ENCODE measurements at regions not wholly inside any gene's neighbourhood (a gene's known extent, or its start where the extent isn't known, plus 50 kb on each side); places are given as distances from the start of the nearest gene placed in this dataset.
"Not testable (repeated sequence)": the region's sequence is repeated elsewhere in the genome, so short reads cannot be mapped to it uniquely, and the experiment has no call there.

- H3K4me3 ChIP-seq (ENCODE audit: low read depth, low read length): no peak overlapping the region
- TF ChIP-seq, protein P1, sequence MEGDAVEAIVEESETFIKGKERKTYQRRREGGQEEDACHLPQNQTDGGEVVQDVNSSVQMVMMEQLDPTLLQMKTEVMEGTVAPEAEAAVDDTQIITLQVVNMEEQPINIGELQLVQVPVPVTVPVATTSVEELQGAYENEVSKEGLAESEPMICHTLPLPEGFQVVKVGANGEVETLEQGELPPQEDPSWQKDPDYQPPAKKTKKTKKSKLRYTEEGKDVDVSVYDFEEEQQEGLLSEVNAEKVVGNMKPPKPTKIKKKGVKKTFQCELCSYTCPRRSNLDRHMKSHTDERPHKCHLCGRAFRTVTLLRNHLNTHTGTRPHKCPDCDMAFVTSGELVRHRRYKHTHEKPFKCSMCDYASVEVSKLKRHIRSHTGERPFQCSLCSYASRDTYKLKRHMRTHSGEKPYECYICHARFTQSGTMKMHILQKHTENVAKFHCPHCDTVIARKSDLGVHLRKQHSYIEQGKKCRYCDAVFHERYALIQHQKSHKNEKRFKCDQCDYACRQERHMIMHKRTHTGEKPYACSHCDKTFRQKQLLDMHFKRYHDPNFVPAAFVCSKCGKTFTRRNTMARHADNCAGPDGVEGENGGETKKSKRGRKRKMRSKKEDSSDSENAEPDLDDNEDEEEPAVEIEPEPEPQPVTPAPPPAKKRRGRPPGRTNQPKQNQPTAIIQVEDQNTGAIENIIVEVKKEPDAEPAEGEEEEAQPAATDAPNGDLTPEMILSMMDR (IDR thresholded peaks at IDR 0.05; ENCODE audit: borderline replicate concordance, insufficient read depth, low read depth, low read length): no peak
These were observed 205.9 kb upstream of the PHF14 start for GRCh38 chr7:10767771-10768170.

DNA sequence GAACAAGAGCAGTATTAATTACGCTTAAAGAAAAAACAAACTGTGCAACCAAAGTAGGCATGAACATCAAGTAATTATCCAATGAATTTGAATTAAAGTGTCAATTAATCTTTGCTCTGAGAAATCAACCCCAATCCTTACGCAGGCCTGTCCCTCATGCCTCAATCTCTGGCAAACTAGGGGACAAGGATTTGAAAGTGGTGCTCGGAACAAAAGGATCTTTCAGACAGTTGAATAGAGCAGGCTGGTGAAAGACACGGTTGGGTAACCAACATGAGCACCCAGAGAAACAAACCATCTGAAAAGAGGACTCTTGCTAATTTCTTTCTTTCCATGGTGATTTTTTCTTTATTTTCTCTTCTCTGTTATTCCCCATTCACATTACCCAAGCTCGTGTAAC lies 203.5 kb upstream of the PHF14 start:
- TF ChIP-seq, protein P1 (IDR thresholded peaks at IDR 0.05; ENCODE audit: borderline replicate concordance, insufficient read depth, low read depth, low read length): no peak
- no peak overlapping the region for H3K4me3 ChIP-seq (ENCODE audit: low read depth, low read length)

DNA sequence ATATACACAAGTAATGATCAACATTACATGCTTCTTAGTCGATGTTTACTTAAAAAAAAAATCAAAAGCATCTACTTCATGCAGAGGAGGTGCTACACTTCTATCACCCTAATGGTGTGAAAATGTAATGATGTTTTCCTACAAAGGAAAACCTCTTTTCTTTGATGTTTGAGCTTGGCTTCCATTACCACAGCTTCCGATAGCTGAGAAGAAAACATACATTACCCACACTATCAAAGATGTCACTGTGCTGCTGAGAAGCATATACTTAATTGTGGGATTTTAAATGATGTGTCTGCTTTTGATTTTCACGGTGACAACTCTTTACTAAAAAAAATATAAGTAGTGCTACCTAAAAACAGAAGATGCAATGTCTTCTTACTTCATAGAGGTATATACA lies 200.2 kb upstream of the PHF14 start:
- TF ChIP-seq, protein P1 (IDR thresholded peaks at IDR 0.05; ENCODE audit: borderline replicate concordance, insufficient read depth, low read depth, low read length): no peak

DNA sequence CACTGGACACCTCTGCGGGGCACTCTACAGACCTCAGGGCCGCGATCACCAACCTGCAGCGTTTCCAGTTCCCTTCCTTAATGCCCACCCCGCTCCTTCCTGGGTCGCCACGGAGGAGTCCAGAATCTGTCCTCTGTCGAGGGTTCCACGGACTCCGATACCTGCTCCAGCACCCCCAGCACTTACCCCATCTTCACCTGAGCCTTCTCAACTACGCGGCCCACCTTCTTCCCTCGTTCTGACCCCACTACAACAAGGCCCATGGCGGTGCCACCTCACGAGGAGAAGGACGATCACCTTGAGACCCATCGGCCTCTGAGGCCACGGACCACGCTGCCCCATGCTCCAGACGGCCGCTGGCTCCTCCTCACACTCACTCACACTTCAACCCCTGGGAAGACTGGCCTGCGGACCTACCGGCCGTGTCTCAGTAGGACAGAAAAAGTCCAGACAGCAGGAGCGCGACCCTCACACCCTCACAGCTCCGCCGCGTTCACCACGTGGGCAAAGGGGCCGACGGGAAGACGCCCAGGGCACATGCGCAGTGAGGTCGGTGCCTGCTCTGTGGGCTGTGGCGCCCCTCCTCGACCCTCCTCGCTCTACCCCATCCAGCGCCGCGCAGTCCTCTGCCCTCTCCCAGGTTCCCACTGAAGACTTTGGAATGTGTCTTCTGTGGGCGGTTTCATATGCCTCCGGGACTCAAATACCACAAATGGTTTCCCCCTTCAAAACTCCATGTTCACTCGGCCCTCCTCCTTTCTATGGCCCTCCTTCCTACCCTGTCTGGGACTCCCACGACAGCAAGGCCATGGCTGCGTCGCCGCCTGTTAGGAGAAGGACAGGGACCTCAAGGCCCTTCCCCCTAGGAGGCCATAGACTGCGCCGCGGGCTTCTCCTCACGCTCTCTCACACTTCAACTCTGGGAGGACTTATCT lies 193.9 kb upstream of the PHF14 start:
- TF ChIP-seq, protein P1 (IDR thresholded peaks at IDR 0.05; ENCODE audit: borderline replicate concordance, insufficient read depth, low read depth, low read length): no peak
- H3K4me3 ChIP-seq (ENCODE audit: low read depth, low read length): no peak overlapping the region

More for the DNA sequence above, 200.2 kb upstream of the PHF14 start:
- no peak overlapping the region for H3K4me3 ChIP-seq (ENCODE audit: low read depth, low read length)

DNA sequence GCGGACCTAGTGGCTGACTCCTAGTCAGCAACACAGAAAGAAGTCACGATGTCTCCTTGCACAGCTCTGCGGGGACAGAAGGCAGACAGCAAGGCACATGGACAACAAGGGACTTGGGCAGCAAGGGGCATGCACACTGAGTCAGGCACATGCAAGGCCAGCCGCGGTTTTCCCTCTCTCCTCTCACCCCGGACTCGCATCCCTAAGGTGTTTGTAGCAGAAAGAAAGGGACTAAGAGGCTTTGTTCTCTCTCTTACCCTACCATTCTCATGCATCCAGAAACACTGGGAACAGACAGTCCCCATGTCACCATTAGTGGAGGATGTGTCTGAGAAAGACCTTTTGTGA lies 193.3 kb upstream of the PHF14 start:
- TF ChIP-seq, protein P1 (IDR thresholded peaks at IDR 0.05; ENCODE audit: borderline replicate concordance, insufficient read depth, low read depth, low read length): no peak
- no peak overlapping the region for H3K4me3 ChIP-seq (ENCODE audit: low read depth, low read length)

DNA sequence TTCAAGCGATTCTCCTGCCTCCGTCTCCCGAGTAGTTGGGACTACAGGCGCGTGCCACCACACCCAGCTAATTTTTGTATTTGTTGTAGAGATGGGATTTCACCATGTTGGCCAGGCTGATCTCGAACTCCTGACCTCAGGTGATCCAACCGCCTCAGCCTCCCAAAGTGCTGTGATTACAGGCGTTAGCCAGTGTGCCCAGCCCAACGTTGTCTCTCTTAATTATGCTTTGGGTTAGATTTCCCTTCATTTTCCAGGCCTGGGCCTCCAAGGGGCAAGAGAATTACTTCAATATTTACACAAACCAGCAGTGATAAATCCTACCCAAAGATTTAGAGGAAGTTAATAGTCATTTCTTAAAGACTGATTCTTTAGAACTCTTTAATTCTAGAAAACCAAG lies 186.7 kb upstream of the PHF14 start:
- H3K4me3 ChIP-seq (ENCODE audit: low read depth, low read length): not testable (repeated sequence)

DNA sequence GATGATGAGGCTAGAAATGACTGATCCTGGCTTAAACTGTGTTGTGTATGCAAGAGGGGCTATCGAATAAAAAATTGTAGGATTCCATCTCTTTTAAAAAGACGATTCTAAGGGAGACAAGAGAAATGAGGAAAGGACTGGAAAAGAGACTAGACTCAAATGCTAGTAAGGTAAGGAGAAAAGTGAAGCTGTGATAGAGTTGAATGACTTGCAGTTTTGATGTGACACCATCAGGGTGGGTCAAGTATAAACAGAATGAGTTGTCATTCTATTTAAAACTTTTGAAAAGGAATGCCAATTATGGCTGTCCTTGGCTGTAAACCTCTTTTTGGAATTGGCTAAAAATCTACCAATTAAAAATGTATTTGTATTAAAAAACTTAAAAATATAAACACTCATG lies 184.5 kb upstream of the PHF14 start:
- TF ChIP-seq, protein P1 (IDR thresholded peaks at IDR 0.05; ENCODE audit: borderline replicate concordance, insufficient read depth, low read depth, low read length): no peak

More for the DNA sequence above, 184.5 kb upstream of the PHF14 start:
- H3K4me3 ChIP-seq (ENCODE audit: low read depth, low read length): no peak overlapping the region
